MV-4-11 (cell line): ENCODE measurements at regions not wholly inside any gene's neighbourhood (a gene's known extent, or its start where the extent isn't known, plus 50 kb on each side); places are given as distances from the start of the nearest gene placed in this dataset.
"Not testable (repeated sequence)": the region's sequence is repeated elsewhere in the genome, so short reads cannot be mapped to it uniquely, and the experiment has no call there.

Experiments used
- DNase-seq: peaks from one replicate; lab custom pipeline; 2025; lab: John Stamatoyannopoulos, UW

DNA sequence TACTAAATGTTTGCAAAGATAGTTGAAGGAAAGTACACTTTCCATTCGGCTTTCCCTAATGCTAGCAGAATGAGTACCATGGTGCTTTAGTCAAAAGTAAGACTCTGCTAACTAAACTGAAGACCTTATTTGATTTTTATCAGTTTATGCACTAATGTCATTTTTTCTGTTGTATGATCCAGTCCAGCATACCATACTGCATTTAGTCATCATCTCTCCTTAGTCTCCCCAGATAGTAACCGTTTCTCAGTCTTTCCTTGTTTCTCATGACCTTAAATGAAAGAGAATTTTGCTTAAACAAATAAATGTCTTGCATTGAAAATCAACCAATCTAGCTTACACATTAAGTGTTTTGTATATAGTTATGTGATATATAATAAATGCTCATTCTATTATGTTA is 529.5 kb upstream of the SEMA3D start:
- no peak for DNase-seq

GRCh38 chr7:85714951-85715350 is 528.1 kb upstream of the SEMA3D start:
- no peak for DNase-seq

DNA sequence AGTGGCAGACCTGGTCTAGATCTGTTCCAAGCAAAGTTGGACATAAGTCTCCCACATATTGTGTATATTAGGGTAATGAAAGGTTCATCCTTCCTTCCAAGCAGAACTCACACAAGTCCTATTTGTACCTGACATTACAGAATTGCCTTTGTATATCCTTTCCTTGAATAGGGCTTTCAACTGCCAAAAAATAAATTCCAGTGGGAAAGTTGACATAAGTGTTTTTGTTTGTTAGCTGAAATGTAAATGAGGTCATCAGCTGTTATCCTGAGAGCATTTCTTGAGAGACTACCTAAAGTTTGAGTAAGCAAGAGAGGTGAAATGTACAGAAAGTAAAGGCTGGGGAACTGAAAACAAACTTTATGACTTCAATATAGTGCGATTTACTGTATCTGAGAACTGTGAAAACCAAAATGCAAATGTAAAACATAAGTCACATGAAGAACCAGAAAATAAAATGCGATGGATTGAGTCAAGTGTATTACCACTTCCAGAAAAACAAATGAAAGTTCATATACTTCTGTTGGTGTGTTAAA is 527.3 kb upstream of the SEMA3D start:
- DNase-seq = no peak

DNA sequence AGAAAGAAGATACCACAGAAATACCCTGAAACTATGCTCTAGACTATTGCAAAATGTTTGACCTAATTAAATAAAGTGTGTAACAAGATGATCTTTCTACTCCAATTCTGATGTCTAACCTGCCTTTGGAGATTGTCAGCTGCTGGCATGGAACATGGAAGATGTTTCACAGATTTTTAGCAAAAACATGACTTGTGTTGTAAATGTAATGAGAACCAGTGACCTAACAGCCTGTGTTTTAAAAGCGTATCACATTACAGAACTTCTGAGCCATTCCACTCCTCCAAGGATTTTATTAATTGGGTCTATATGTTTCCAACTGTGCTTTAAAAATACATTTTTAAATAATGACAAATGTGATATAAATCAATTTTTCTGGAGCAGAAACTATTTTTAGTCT is 526.3 kb upstream of the SEMA3D start:
- no peak for DNase-seq

DNA sequence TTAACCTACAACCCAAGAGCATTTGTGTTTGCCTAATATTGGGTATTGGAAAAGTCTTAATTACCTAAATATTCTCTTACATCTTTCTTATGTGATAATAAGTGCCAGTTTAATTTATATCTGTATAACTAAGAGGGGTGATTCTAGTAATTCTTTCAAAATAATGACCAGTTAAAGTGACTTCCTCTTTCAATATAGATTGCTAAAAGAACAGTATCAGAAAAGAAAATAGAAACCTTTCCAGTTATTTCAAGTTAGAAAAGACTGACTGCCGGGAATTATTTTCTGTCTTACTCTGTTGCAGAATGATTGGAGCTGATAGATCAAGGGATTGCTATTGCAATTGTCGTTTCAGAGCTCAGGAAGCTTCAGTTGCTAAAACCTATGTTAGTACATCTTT is 525.0 kb upstream of the SEMA3D start:
- DNase-seq = peak; percentile 47

DNA sequence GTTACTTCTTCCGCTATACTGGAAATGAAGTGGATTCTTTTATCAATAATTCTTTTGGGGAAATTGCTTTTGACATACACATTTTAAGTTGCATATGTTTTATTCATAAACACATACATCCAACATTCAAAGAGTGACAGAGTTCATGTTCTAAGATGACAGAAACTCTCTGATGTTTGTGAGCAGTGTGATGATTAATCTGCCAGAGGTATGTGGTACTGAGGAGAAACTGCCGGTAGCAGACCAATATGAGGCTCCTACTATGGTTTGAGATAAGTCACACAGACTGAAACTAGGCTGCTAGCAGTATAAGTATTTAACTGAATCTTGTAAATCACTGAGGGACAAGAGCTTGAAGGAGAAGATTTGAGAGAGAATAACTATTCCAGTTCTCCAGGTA is 524.1 kb upstream of the SEMA3D start:
- no peak for DNase-seq

- peak; percentile 69 for DNase-seq
These were observed 521.4 kb upstream of the SEMA3D start for GRCh38 chr7:85708221-85708620.

DNA sequence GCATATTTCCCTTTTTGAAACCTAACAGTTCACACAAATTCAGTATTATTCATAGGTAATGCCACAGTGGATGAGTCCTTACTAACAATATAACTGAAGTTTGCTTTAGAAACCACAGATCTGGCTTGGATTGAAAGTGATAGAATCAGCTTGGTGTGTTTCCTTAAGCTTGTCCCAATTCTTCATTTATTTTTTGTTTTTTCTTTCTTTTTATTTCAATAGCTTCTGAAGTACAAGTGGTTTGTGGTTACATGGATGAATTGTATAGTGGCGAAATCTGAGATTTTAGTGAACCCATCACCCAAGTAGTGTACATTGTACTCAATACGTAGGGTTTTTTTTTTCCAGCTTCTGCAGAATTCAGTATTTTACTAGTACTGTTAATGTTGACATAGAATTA is 518.2 kb upstream of the SEMA3D start:
- no peak for DNase-seq

DNA sequence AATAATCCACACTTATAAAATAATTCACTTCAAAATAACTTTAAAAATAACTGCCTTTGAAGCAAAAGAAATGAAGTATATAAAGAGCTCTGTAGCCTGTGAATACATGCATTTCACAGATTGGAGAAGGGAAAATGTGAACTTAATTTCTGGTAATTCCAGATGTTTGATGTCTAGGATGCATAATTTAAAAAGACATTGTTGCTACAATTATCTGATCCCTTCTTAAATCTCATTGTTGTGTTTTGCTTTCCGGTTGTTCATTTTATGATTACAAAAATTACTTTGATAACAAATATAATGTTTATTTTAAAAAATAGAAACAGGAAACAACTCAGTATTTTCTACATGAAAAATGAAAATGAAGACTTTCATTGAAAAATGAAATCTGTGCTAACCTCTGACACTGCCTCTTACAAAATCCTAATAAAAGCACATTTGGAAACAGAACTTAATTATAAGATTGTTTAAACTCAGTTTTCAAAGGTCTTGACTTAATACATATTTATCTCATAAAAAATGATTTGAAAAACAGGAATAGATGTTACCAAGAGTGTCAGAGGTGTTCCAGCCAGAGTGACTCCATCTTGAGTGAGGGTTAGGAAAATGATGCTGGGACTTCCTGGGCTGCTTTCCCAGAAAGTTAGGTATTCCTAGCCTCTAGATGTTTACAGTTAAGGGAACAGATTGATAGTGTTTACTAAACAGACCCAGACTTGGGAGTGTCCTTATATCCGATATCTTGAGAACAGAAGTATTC is 516.6 kb upstream of the SEMA3D start:
- no peak for DNase-seq

DNA sequence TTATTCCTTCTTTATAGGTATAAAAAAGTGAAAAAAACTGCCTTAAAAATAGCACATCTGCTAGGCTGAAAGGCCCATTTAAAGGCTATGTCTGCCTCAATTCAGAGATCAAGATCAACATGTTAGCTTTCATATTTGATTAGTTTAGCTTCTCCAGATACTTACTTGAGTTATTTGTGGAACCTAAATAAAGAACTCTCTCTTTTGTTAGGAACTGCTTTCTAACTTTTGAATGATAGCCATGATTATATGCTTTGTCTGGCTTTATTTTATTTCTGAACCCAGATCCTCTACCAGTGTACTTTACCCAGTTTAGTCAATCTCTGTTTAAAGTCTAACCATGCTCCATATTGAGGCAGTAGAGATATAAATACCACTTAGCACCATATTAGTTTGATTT is 515.5 kb upstream of the SEMA3D start:
- no peak for DNase-seq

- no peak for DNase-seq
These were observed 512.6 kb upstream of the SEMA3D start for GRCh38 chr7:85699482-85699881.

- DNase-seq = no peak
These were observed 508.7 kb upstream of the SEMA3D start for GRCh38 chr7:85695533-85695932.

GRCh38 chr7:85695041-85695440 is 508.2 kb upstream of the SEMA3D start:
- no peak for DNase-seq

DNA sequence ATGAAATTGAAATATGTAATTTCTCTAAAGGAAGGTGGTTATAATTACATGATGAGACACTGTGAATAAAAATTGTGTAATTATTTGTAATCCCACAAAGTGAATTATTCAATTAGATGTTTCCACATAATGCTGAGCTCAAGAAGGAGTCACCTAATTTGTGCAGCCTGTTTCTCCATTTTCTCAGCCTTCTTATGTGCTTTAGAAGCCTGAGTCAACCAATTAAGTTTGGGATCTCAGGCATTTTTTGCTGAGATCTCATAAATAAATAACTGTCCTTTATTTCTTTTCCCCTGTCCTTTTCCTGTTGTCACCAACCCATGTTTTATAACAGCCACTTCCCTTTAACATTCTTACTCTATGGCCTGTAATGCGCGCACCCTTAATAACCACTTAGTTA is 506.5 kb upstream of the SEMA3D start:
- no peak for DNase-seq

- DNase-seq = no peak
These were observed 501.9 kb upstream of the SEMA3D start for GRCh38 chr7:85688712-85689111.

DNA sequence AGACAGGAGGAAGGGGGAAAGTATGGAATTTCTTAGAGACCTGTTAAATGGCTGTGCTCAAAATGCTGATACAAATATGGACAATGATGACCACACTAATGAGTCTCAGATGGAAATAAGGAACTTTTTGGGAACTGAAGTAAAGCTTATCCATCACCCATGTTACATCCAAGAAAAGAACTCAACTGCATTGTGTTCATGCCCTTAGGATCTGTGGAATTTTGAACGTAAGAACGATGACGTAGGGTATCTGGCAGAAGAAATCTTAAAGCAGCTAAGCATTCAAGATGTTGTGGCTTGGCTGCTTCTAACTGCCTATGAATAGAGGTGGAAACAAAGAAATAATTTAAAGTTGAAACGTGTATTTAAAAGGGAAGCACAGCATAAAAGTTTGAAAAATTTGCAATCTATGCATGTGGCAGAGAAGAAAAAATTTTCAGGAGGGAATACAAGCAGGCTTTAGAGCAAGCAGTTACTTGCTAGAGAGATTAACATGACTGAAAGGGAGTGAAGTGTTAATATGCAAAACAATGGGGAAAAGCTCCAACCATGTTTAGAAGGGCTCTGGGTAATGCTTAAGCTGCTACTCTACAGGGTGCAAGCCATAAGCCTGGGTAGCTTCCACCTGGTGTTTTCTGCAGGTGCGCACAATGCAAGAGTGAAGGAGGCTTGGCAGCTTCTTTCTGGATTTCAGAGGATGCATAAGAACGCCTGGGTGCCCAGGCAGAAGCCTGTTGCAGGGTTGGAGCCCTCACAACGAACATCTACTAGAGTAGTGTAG is 499.7 kb upstream of the SEMA3D start:
- no peak for DNase-seq

DNA sequence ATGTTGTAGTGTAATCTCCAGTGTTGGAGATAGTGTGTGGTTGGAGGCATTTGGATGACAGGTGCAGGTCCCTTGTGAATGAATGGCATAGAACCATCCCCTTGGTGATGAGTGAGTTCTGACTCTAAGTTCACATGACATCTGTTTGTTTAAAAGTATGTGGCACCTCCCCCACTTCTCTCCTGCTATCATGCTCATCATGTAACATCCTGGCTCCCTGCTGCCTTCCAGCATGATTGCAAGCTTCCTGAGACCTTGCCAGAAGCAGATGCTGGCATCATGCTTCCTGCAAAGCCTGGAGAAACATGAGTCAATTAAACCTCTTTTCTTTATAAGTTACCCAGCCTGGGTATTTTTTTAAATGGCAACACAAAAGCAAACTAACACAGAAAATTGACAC is 499.0 kb upstream of the SEMA3D start:
- DNase-seq = no peak

GRCh38 chr7:85682833-85683620 is 496.2 kb upstream of the SEMA3D start:
- no peak for DNase-seq

DNA sequence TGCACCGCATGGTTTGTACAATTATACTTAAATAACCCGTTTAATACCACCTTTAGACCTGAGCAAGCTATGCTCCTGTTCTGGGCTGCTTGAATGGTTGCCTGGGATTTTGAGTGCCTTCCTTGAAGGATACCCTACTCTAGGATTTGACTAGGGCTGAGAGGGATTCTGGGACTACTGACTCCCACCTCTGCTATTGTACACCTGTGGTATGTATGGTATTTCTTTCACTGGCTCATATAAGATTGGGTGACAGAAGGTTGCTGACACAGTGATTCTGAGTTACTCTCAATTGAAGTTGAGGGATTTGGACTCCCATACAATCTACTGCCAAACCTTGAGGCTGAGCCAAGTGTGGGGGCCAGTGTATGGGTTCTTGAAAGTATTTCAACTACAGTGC is 494.4 kb upstream of the SEMA3D start:
- DNase-seq = no peak

DNA sequence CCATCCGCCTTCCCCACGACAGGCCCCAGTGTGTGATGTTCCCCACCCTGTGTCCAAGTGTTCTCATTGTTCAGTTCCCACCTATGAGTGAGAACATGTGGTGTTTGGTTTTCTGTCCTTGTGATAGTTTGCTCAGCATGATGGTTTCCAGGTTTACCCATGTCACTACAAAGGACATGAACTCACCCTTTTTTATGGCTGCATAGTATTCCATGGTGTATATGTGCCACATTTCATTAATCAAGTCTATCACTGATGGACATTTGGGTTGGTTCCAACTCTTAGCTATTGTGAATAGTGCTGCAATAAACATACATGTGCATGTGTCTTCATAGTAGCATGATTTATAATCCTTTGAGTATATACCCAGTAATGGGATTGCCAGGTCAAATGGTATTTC is 488.2 kb upstream of the SEMA3D start:
- not testable (repeated sequence) for DNase-seq

GRCh38 chr7:85673876-85674275 is 487.0 kb upstream of the SEMA3D start:
- DNase-seq = no peak

- DNase-seq = no peak
These were observed 482.4 kb upstream of the SEMA3D start for GRCh38 chr7:85669225-85669624.

GRCh38 chr7:85664341-85664740 is 477.5 kb upstream of the SEMA3D start:
- no peak for DNase-seq
